ENCODE measurements at regions not wholly inside any gene's neighbourhood (a gene's known extent, or its start where the extent isn't known, plus 50 kb on each side); places are given as distances from the start of the nearest gene placed in this dataset.
"Not testable (repeated sequence)": the region's sequence is repeated elsewhere in the genome, so short reads cannot be mapped to it uniquely, and the experiment has no call there.

DNA sequence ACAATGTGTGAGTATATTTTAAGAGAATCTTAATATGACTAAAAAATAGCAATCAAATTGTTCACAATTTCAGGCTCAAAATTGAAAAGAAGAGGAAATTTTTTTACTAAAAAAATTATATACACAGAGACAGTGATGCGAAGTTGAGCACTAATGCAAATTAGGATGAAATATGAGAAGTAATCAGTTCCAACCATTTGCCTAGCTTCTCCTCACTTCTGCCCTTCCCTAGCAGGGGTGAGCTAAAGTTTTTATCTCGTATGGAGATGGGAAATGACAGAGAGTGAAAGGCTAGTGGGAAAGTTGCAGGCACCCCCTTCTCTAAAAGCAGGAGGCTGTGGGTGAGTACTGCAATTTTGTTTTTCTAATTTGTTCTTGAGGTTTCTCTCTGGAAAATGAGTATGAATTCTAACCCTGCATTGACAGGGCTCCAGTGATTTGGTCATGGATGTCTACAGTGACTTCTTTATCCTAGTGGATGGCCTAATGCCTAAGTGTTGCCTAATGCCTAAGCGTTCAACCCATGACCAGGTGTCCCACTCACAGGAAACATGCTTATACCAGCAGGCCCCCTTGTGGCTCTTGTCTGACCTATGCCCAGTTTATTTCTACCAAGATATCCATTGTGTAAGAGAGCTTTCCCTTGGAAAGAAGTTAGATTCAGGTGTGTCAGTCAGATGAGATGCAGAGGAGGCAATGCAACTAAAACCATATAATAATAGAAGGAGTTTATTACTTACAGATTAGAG, 78.0 kb upstream of the HNMT start:
- DNase-seq (ENCODE audit: low read depth), result no peak

- DNase-seq (ENCODE audit: low read depth), result no peak
These were observed 75.4 kb upstream of the HNMT start for GRCh38 chr2:137888845-137889244.

- no peak for DNase-seq (ENCODE audit: low read depth)
These were observed 71.5 kb upstream of the HNMT start for GRCh38 chr2:137892739-137893138.

- DNase-seq (ENCODE audit: low read depth), result no peak
These were observed 71.1 kb upstream of the HNMT start for GRCh38 chr2:137893145-137893544.

GRCh38 chr2:137896467-137896866, 67.8 kb upstream of the HNMT start:
- DNase-seq (ENCODE audit: low read depth), result no peak

DNA sequence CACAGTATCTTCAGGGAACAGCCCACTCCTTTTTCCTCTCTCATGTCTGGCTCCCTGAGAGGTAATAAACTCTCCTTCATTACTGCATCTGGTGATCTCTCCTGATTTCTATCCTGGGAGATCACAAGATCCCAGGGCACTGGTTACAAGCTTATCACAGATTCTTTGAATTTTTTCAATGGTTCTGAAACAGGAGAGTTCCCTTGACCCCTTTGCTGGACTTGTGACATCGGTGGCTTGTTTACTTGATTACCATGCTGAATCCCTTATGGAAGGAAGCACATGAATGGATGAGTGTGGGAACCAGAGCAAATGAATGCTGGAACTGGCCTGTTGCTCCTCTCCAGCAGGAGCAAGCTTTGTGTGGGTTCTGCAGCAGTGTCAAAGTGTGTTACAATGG, 67.2 kb upstream of the HNMT start:
- DNase-seq (ENCODE audit: low read depth), result no peak

- no peak for DNase-seq (ENCODE audit: low read depth)
These were observed 63.7 kb upstream of the HNMT start for GRCh38 chr2:137900421-137901141.

GRCh38 chr2:137910641-137911040, 53.6 kb upstream of the HNMT start:
- no peak for DNase-seq (ENCODE audit: low read depth)

DNA sequence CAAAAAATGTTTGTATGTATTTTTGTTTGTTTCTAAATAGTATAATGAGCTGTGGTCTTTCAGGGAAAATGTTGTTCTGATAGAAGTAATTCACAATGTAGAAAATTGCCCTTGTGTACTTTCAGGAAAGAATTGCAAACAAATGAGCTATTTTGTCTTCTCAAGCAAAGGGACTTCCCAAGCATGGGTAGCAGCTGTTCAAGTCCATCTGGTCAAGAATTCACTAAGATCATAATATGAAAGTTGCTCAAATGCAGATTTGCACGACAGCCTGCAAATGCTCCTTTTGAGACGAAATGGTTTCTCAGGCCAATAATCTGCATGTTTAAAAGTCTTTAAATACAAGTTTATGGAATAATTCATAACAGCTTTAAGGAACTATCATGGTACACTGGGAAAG, 51.9 kb upstream of the HNMT start:
- DNase-seq (ENCODE audit: low read depth), result no peak

DNA sequence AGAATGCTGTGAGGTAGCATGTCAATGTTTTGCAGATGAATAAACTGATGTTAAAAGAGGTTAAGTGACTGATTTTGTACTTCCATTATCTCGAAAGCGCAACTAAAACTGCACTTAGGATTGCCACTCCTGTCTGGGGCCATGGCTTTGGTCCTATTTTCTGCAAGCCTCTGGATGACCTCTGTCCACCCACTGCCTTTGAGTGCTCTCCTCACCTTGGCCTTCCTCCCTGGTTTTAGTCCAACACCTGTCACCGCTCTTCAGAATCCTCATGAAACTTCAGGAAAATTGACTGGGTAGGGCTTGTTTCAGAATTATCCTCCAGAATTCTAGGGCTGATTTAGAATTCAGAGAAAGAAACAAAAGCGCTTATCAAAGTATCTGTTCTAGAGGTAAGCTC, 51.1 kb upstream of the HNMT start:
- DNase-seq (ENCODE audit: low read depth), result no peak

- not testable (repeated sequence) for DNase-seq (ENCODE audit: low read depth)
These were observed 50.6 kb upstream of the HNMT start for GRCh38 chr2:137913648-137914047.

Data from stimulated activated CD8-positive, alpha-beta memory T cell treated with anti-CD3 and anti-CD28 coated beads, Interleukin-12 subunit alpha, Interleukin-12 subunit beta, amount 100 ng/mL, for 1 hour (primary cell).